PC-9 (cell line): ENCODE measurements at regions not wholly inside any gene's neighbourhood (a gene's known extent, or its start where the extent isn't known, plus 50 kb on each side); places are given as distances from the start of the nearest gene placed in this dataset.

Source experiments
- BruUV-seq: library from RNA; stranded (reverse); fragments of 400-500 nt; replicated peaks from 2 replicates; lab custom pipeline; 2021; lab: Mats Ljungman, UMichigan
- CTCF ChIA-PET: fragments of 300-600 bp; sonication (Branson Sonifier 250); formaldehyde crosslinking; loops from one replicate; lab custom pipeline; 2022; ENCODE audit warnings: antibody characterized with exemption; lab: Charles Lee
- POLR2A ChIA-PET: fragments of 300-600 bp; sonication (Branson Sonifier 250); formaldehyde crosslinking; loops from one replicate; lab custom pipeline; 2022; ENCODE audit warnings: antibody characterized with exemption; ENCODE audit not compliant: unreplicated experiment; lab: Charles Lee
- DNase-seq, 2 experiments: peaks; one replicate each; pipeline versions ENCODE4 v3.0.0 to v3.0.0-alpha.2; 2015 to 2022; ENCODE audit warnings: mixed read lengths in 1 of 2
- H2AFZ ChIP-seq: fragments of 200-600 bp; sonication (generic); 2 replicates; pipeline ENCODE4 v1.8.1; 2017; ENCODE audit warnings: antibody characterized with exemption
- H3F3A ChIP-seq: fragments of 200-600 bp; sonication (generic); 2 replicates; pipeline ENCODE4 v1.8.1; 2017; ENCODE audit warnings: antibody characterized with exemption, mild to moderate bottlenecking, low read depth; ENCODE audit not compliant: insufficient read depth
- H3K27ac ChIP-seq: fragments of 200-600 bp; sonication (generic); 2 replicates; pipeline ENCODE4 v1.6.1; 2016; ENCODE audit warnings: mixed run types
- H3K27me3 ChIP-seq: fragments of 200-600 bp; sonication (generic); 2 replicates; pipeline ENCODE4 v1.6.1; 2016; ENCODE audit warnings: low read depth, mixed run types; ENCODE audit not compliant: insufficient read depth
- H3K36me3 ChIP-seq: fragments of 200-600 bp; sonication (generic); 2 replicates; pipeline ENCODE4 v1.6.1; 2016; ENCODE audit warnings: low read depth, mixed run types
- H3K4me1 ChIP-seq: fragments of 200-600 bp; sonication (generic); replicated peaks from 2 replicates; pipeline ENCODE4 v1.6.1; 2016; ENCODE audit warnings: mixed run types; ENCODE audit not compliant: insufficient read depth
- H3K4me2 ChIP-seq: fragments of 200-600 bp; sonication (generic); 2 replicates; pipeline ENCODE4 v1.6.1; 2017; ENCODE audit warnings: mixed run types
- H3K4me3 ChIP-seq: fragments of 200-600 bp; sonication (generic); 2 replicates; pipeline ENCODE4 v1.6.1; 2016; ENCODE audit warnings: mixed run types
- H3K79me2 ChIP-seq: fragments of 200-600 bp; sonication (generic); 2 replicates; pipeline ENCODE4 v1.6.1; 2017; ENCODE audit warnings: low read depth, mixed run types
- H3K9me2 ChIP-seq: fragments of 200-600 bp; sonication (generic); 2 replicates; pipeline ENCODE4 v1.8.1; 2017; ENCODE audit warnings: mild to moderate bottlenecking; ENCODE audit not compliant: insufficient read depth
- H3K9me3 ChIP-seq: fragments of 200-600 bp; sonication (generic); 2 replicates; pipeline ENCODE4 v1.8.1; 2016; ENCODE audit warnings: low read depth; ENCODE audit not compliant: insufficient read depth
- H4K20me1 ChIP-seq: fragments of 200-600 bp; sonication (generic); 2 replicates; pipeline ENCODE4 v1.8.1; 2017; ENCODE audit not compliant: insufficient read depth
- EZH2 ChIP-seq: fragments of 200-600 bp; sonication (generic); IDR thresholded peaks from 2 replicates; pipeline ENCODE4 v1.8.0; 2017; ENCODE audit warnings: antibody characterized with exemption, low read depth
- intact Hi-C: fragments of 100-400 bp; cut with micrococcal nuclease; formaldehyde crosslinking; loops from one replicate; pipeline ENCODE4 v1.10.0; 2022; ENCODE audit not compliant: unreplicated experiment
- TF ChIP-seq, protein P1 (sequence below): fragments of 200-600 bp; sonication (generic); conservative IDR thresholded peaks from 2 replicates; pipeline ENCODE4 v1.6.1; 2017; ENCODE audit warnings: mixed run types, antibody characterized with exemption, mild to moderate bottlenecking, moderate library complexity

DNA sequence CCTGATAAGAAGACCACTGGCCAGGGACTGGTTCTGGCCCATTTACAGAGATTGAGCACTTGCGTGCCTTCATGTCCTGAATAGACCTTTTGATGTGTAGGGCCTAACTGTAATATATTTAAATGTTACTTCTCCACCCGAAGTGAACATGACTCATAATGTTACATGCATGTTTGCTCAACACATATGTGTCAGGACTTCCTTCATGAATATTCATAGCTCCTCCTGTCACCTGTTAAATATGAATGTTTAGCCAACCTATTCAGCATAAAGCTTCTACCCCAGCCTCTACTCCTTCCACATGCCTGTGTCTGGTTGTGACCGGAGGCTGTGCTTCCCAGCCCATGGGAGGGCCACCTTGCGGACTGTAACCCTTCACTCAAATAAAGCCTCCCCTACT is 457.5 kb downstream of the IRX1 start:
- H3K9me2 ChIP-seq = no peaks in the 10 kb centered on the region
- peaks cover 5% of the 10 kb centered on the region; the same call in 1 of the 2 replicates for H3K27me3 ChIP-seq
- no peak for TF ChIP-seq EZH2
- TF ChIP-seq, protein P1, sequence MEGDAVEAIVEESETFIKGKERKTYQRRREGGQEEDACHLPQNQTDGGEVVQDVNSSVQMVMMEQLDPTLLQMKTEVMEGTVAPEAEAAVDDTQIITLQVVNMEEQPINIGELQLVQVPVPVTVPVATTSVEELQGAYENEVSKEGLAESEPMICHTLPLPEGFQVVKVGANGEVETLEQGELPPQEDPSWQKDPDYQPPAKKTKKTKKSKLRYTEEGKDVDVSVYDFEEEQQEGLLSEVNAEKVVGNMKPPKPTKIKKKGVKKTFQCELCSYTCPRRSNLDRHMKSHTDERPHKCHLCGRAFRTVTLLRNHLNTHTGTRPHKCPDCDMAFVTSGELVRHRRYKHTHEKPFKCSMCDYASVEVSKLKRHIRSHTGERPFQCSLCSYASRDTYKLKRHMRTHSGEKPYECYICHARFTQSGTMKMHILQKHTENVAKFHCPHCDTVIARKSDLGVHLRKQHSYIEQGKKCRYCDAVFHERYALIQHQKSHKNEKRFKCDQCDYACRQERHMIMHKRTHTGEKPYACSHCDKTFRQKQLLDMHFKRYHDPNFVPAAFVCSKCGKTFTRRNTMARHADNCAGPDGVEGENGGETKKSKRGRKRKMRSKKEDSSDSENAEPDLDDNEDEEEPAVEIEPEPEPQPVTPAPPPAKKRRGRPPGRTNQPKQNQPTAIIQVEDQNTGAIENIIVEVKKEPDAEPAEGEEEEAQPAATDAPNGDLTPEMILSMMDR = no peak
- no peak overlapping the region for H2AFZ ChIP-seq
- no peak overlapping the region for H3K4me3 ChIP-seq
- H3F3A ChIP-seq = no peaks in the 10 kb centered on the region
- H3K27ac ChIP-seq = no peak overlapping the region
- POLR2A ChIA-PET = no interaction called here
- no peaks in the 10 kb centered on the region for H3K36me3 ChIP-seq
- CTCF ChIA-PET = no interaction called here
- no peak overlapping the region for H3K4me2 ChIP-seq
- no peaks in the 10 kb centered on the region for H3K4me1 ChIP-seq
- BruUV-seq = no TSS peak
- H3K79me2 ChIP-seq = no peaks in the 10 kb centered on the region
- intact Hi-C loops = no loop called here
- no peaks in the 10 kb centered on the region for H3K9me3 ChIP-seq
- H4K20me1 ChIP-seq = no peaks in the 10 kb centered on the region
- no peak for DNase-seq

DNA sequence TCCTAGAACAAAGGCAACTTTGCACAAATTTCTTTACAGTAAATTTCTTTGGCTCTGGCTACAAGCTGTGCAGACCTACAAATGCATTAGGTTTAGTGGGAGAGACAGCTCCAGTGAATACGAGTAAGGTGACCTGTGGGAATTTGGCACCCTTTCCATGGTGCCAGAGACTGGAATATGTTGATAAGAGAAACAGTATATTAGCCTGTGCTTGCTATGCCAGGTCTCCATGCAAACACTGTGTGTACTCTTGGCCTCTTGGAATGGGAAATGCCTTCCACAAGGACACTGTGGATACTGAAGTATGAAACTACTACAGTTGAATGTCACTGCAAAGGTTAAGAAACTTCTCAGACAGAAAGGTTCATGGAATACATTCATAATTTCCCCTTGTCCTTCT is 458.5 kb downstream of the IRX1 start:
- Histone ChIP-seq H3K27ac (no peak overlapping the region), H3K9me2 (no peaks in the 10 kb centered on the region), H3F3A (no peaks in the 10 kb centered on the region), H4K20me1 (no peaks in the 10 kb centered on the region), H3K4me1 (no peaks in the 10 kb centered on the region), H3K9me3 (no peaks in the 10 kb centered on the region), H3K4me3 (no peak overlapping the region), H3K36me3 (no peaks in the 10 kb centered on the region), H2AFZ (no peak overlapping the region), H3K79me2 (no peaks in the 10 kb centered on the region), H3K4me2 (no peak overlapping the region), H3K27me3 (peaks cover 5% of the 10 kb centered on the region; the same call in 1 of the 2 replicates)
- CTCF ChIA-PET = no interaction called here
- TF ChIP-seq, protein P1 = no peak
- TF ChIP-seq EZH2 = no peak
- POLR2A ChIA-PET = no interaction called here
- intact Hi-C loops = no loop called here
- DNase-seq = no peak
- BruUV-seq = no TSS peak

DNA sequence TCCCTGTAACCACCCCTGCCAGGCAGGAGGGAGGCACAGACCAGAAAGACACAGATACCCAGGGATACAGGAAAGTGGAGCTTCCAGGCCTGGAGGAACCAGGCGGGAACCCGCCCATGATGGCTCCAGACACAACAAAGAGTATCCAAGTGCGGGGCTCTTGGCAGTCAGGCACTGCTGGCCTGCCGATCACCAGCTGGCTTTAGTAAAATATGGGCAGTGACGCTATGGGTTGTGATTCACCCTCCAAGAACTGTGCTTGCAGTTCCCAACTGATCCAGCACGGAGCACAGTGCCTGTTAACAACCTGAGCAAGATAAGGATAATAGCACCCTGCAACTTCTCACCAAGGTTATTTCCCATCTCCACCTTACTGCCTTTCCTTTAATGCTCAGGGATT is 463.3 kb downstream of the IRX1 start:
- no TSS peak for BruUV-seq
- CTCF ChIA-PET = no interaction called here
- no peak overlapping the region for H3K4me3 ChIP-seq

More for the DNA sequence above, 463.3 kb downstream of the IRX1 start:
- Histone ChIP-seq H3K4me1 (no peaks in the 10 kb centered on the region), H3K79me2 (no peaks in the 10 kb centered on the region), H3K36me3 (no peaks in the 10 kb centered on the region), H4K20me1 (no peaks in the 10 kb centered on the region), H3F3A (no peaks in the 10 kb centered on the region), H3K27ac (no peak overlapping the region), H3K9me2 (no peaks in the 10 kb centered on the region), H2AFZ (no peak overlapping the region), H3K27me3 (no peaks in the 10 kb centered on the region), H3K9me3 (no peaks in the 10 kb centered on the region), H3K4me2 (no peak overlapping the region)
- TF ChIP-seq, protein P1 = no peak
- no peak for TF ChIP-seq EZH2
- DNase-seq = no peak
- POLR2A ChIA-PET = no interaction called here
- intact Hi-C loops = no loop called here
